ENCODE measurements at regions not wholly inside any gene's neighbourhood (a gene's known extent, or its start where the extent isn't known, plus 50 kb on each side); places are given as distances from the start of the nearest gene placed in this dataset.

DNA sequence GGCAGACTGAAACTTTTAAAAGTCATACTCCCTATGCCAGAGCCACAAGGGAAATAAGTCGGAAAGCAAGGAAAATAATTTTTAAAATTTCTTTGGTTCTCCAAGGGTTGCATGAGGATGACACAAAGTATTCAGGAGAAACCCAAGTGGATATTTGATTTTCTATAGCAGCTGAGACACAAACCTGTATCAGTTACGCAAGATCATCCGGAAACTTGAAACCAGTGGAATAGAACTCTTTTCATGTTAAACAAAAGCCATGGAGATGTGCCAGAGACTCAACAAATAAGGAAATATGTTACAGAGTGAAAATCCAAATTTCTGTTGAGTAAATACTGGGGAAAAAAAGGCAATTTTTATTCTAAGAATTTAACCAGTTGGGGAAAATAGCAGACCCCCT is 294.7 kb downstream of the KIF2B start:
- no peak for TF ChIP-seq CTCF (IDR thresholded peaks at IDR 0.05)
- no peak for TF ChIP-seq POLR2A (IDR thresholded peaks at IDR 0.05)
